ENCODE measurements at regions not wholly inside any gene's neighbourhood (a gene's known extent, or its start where the extent isn't known, plus 50 kb on each side); places are given as distances from the start of the nearest gene placed in this dataset.

DNA sequence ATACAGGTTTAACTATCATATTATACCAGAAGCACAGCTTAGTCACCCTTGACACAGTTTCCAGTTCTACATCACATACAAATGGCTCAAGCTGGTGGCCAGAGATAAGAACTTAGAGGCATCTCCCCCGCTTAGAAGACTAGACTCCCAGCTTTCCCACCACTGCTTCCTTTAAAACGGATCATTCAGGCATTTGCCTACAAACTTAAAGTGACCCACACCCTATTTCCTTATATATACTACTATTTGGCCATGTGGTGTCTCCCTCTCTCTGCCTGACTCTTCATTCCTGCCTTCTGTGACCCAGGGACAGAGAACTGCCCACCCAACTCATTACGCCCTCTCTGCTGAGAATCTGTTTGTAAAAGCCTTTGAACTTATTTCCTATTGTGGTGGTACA, 781.2 kb upstream of the DIAPH2 start:
- H3K4me3 ChIP-seq (ENCODE audit: insufficient read length, low read depth) = no peak overlapping the region
- H3K36me3 ChIP-seq (ENCODE audit: insufficient read depth, insufficient read length, low read length) = no peaks in the 10 kb centered on the region
- no peaks in the 10 kb centered on the region for H3K27me3 ChIP-seq (ENCODE audit: insufficient read depth, insufficient read length)
- no peaks in the 10 kb centered on the region for H3K4me1 ChIP-seq (ENCODE audit: insufficient read depth, insufficient read length)
- TF ChIP-seq YY1 (IDR thresholded peaks at IDR 0.05; ENCODE audit: insufficient read depth, insufficient read length) (no peak), ZNF274 (IDR thresholded peaks at IDR 0.05; ENCODE audit: low read depth, low read length) (no peak), SUZ12 (IDR thresholded peaks at IDR 0.05; ENCODE audit: extremely low read depth, insufficient read depth, insufficient read length) (no peak)
- H3K9ac ChIP-seq (ENCODE audit: insufficient read length, low read depth) = no peak overlapping the region
- peak; percentile 9 for DNase-seq (ENCODE audit: low read depth, low spot score)
- H3K9me3 ChIP-seq (ENCODE audit: insufficient read depth, low read length) = no peaks in the 10 kb centered on the region

DNA sequence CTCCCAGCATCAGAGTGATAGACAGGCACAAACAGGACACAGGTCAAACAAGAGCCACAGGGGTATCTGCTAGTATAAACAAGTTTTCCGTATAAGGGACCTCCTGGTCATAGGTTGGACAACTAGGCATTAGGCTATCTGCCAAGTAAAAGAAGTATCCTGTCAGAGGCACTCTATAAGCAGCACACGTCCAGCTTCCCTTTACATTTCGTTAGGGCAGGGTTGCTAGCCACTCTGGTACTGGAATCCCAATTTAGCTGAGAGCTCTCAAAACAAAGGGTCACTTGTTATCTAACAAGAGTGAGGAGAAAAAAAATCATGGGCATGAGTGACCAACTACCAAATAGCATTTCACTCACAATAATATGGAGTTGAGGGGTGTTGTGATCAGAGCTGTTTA, 780.7 kb upstream of the DIAPH2 start:
- H3K4me3 ChIP-seq (ENCODE audit: insufficient read length, low read depth) = no peak overlapping the region
- no peaks in the 10 kb centered on the region for H3K36me3 ChIP-seq (ENCODE audit: insufficient read depth, insufficient read length, low read length)
- TF ChIP-seq SUZ12 (IDR thresholded peaks at IDR 0.05; ENCODE audit: extremely low read depth, insufficient read depth, insufficient read length) (no peak), ZNF274 (IDR thresholded peaks at IDR 0.05; ENCODE audit: low read depth, low read length) (no peak), YY1 (IDR thresholded peaks at IDR 0.05; ENCODE audit: insufficient read depth, insufficient read length) (no peak)
- H3K27me3 ChIP-seq (ENCODE audit: insufficient read depth, insufficient read length) = no peaks in the 10 kb centered on the region
- no peaks in the 10 kb centered on the region for H3K4me1 ChIP-seq (ENCODE audit: insufficient read depth, insufficient read length)
- H3K9me3 ChIP-seq (ENCODE audit: insufficient read depth, low read length) = no peaks in the 10 kb centered on the region
- no peak for DNase-seq (ENCODE audit: low read depth, low spot score)
- H3K9ac ChIP-seq (ENCODE audit: insufficient read length, low read depth) = no peak overlapping the region

DNA sequence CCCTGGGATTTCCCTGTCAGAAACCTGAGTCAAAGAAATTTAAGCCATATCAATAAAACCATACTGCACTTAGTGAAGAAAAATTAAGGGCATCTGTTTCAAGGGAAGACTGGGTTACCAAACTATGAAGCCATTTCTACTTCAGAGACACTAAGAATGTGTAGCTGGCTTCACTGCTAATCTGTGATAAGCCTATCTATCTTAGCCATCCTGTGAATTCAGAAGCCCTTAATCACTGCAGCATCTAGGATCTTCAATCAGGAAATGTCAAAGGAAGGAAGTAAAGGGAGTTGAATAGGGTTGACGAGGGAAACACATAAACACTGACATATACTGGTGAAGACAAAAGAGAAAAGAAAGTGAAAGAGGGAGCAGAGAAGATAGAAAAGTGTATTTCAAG, 777.6 kb upstream of the DIAPH2 start:
- no peak for DNase-seq (ENCODE audit: low read depth, low spot score)
- Histone ChIP-seq H3K27me3 (ENCODE audit: insufficient read depth, insufficient read length) (no peaks in the 10 kb centered on the region), H3K4me3 (ENCODE audit: insufficient read length, low read depth) (no peak overlapping the region), H3K9ac (ENCODE audit: insufficient read length, low read depth) (no peak overlapping the region), H3K4me1 (ENCODE audit: insufficient read depth, insufficient read length) (no peaks in the 10 kb centered on the region), H3K9me3 (ENCODE audit: insufficient read depth, low read length) (no peaks in the 10 kb centered on the region), H3K36me3 (ENCODE audit: insufficient read depth, insufficient read length, low read length) (no peaks in the 10 kb centered on the region)
- no peak for TF ChIP-seq SUZ12 (IDR thresholded peaks at IDR 0.05; ENCODE audit: extremely low read depth, insufficient read depth, insufficient read length)

DNA sequence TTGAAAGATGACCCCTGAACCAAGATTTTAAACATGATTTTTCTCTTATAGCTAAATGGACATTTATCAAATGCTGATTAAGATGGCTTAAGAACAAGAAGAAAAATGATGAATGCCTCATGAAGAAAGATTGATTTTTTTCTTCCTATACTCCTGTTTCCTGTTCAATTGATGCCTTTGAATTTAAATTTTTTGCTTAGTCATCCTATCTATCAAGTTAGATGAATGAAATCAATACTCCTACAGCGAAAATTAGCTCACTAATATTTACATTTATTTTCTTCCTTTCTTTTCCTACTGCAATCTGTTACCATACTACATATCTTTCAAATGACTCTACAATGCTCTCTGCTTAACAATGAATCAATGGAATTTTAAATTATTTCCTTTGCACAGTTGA, 773.6 kb upstream of the DIAPH2 start:
- Histone ChIP-seq H3K9me3 (ENCODE audit: insufficient read depth, low read length) (no peaks in the 10 kb centered on the region), H3K4me3 (ENCODE audit: insufficient read length, low read depth) (no peak overlapping the region), H3K4me1 (ENCODE audit: insufficient read depth, insufficient read length) (no peaks in the 10 kb centered on the region), H3K9ac (ENCODE audit: insufficient read length, low read depth) (no peak overlapping the region), H3K27me3 (ENCODE audit: insufficient read depth, insufficient read length) (no peaks in the 10 kb centered on the region), H3K36me3 (ENCODE audit: insufficient read depth, insufficient read length, low read length) (no peaks in the 10 kb centered on the region)
- DNase-seq (ENCODE audit: low read depth, low spot score) = no peak
- TF ChIP-seq ZNF274 (IDR thresholded peaks at IDR 0.05; ENCODE audit: low read depth, low read length) (no peak), SUZ12 (IDR thresholded peaks at IDR 0.05; ENCODE audit: extremely low read depth, insufficient read depth, insufficient read length) (no peak), YY1 (IDR thresholded peaks at IDR 0.05; ENCODE audit: insufficient read depth, insufficient read length) (no peak)

DNA sequence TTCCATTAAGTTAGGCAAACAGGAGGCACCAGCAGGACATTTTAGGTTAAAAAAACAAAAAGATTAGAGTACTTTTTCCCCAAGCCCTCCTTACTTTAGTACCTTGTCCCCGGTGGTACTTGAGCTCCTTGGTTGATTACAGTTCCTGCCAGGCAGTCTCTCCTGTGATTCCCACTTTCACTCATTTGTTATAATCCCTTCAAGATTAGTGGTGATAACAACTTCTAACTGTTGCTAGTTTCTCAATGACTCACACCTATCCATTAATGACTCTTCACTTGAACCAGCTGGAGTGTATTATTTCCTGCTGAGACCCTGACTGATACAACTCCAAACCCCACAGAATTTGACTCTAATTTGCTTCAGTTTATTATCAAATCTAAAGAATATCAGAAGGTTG, 765.0 kb upstream of the DIAPH2 start:
- Histone ChIP-seq H3K9me3 (ENCODE audit: insufficient read depth, low read length) (no peaks in the 10 kb centered on the region), H3K36me3 (ENCODE audit: insufficient read depth, insufficient read length, low read length) (no peaks in the 10 kb centered on the region), H3K4me1 (ENCODE audit: insufficient read depth, insufficient read length) (no peaks in the 10 kb centered on the region), H3K27me3 (ENCODE audit: insufficient read depth, insufficient read length) (no peaks in the 10 kb centered on the region), H3K4me3 (ENCODE audit: insufficient read length, low read depth) (no peak overlapping the region), H3K9ac (ENCODE audit: insufficient read length, low read depth) (no peak overlapping the region)
- no peak for DNase-seq (ENCODE audit: low read depth, low spot score)
- TF ChIP-seq YY1 (IDR thresholded peaks at IDR 0.05; ENCODE audit: insufficient read depth, insufficient read length) (no peak), ZNF274 (IDR thresholded peaks at IDR 0.05; ENCODE audit: low read depth, low read length) (no peak), SUZ12 (IDR thresholded peaks at IDR 0.05; ENCODE audit: extremely low read depth, insufficient read depth, insufficient read length) (no peak)

DNA sequence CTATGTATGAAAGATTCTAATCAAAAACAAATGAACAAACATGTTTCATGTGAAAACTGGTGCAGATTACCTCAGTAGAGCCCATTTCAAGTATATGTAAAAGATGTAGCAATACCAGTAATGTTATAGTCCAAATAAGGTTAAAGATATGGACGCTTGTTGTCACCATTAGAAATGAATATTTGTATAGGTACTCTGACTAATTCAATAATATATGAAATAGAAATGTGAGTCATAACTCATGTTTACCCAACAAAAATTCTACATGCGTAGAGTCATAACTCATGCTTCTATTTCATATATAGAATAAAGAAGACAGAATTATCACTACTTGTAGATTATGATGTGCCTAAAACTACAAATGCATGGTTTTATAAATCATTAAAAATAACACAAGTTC, 739.1 kb upstream of the DIAPH2 start:
- DNase-seq (ENCODE audit: low read depth, low spot score) = no peak
- Histone ChIP-seq H3K4me3 (ENCODE audit: insufficient read length, low read depth) (no peak overlapping the region), H3K36me3 (ENCODE audit: insufficient read depth, insufficient read length, low read length) (no peaks in the 10 kb centered on the region), H3K4me1 (ENCODE audit: insufficient read depth, insufficient read length) (no peaks in the 10 kb centered on the region), H3K9ac (ENCODE audit: insufficient read length, low read depth) (no peak overlapping the region), H3K27me3 (ENCODE audit: insufficient read depth, insufficient read length) (no peaks in the 10 kb centered on the region), H3K9me3 (ENCODE audit: insufficient read depth, low read length) (no peaks in the 10 kb centered on the region)
- TF ChIP-seq ZNF274 (IDR thresholded peaks at IDR 0.05; ENCODE audit: low read depth, low read length) (no peak), SUZ12 (IDR thresholded peaks at IDR 0.05; ENCODE audit: extremely low read depth, insufficient read depth, insufficient read length) (no peak), YY1 (IDR thresholded peaks at IDR 0.05; ENCODE audit: insufficient read depth, insufficient read length) (no peak)

DNA sequence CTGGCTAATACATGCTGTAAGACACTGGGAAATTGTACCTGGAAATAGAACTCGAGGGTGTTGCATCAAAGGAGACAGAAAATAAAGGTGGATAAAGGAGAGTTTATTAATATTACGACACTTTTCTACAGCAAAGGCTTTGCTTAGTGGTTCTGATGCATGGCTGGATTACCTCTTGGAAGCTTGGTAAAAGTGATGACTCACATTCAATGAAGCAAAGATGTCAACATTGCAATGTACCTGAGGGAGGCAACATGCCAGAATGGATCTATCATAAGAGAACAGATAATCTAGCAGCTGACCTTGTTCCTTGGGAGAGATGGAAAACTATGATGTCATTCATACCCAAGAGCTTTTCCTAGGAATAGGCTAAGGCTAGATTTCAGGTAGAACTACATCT, 735.1 kb upstream of the DIAPH2 start:
- H3K9ac ChIP-seq (ENCODE audit: insufficient read length, low read depth) = no peak overlapping the region
- no peak for DNase-seq (ENCODE audit: low read depth, low spot score)
- H3K4me3 ChIP-seq (ENCODE audit: insufficient read length, low read depth) = no peak overlapping the region
- H3K27me3 ChIP-seq (ENCODE audit: insufficient read depth, insufficient read length) = no peaks in the 10 kb centered on the region
- H3K9me3 ChIP-seq (ENCODE audit: insufficient read depth, low read length) = no peaks in the 10 kb centered on the region
- no peaks in the 10 kb centered on the region for H3K36me3 ChIP-seq (ENCODE audit: insufficient read depth, insufficient read length, low read length)
- TF ChIP-seq ZNF274 (IDR thresholded peaks at IDR 0.05; ENCODE audit: low read depth, low read length) = no peak
- no peak for TF ChIP-seq YY1 (IDR thresholded peaks at IDR 0.05; ENCODE audit: insufficient read depth, insufficient read length)
- TF ChIP-seq SUZ12 (IDR thresholded peaks at IDR 0.05; ENCODE audit: extremely low read depth, insufficient read depth, insufficient read length) = no peak
- H3K4me1 ChIP-seq (ENCODE audit: insufficient read depth, insufficient read length) = no peaks in the 10 kb centered on the region

DNA sequence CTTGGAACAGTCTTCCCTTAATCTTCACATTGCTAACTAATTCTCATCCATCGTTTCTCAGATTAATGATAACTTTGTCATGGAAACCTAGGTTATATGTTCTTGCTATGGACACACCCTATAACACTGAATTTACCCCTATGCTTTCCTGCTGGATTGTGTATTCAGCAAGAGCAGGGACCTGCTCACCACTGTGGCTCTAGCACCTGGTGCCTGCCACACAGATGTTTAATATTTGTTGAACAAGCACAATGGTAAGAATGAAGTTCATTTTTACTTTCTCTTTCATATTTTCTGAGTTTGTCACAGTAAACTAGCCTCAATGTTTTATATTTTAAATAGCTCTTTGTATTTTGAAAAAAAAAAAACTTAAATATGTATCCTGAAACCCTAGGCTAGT, 734.0 kb upstream of the DIAPH2 start:
- Histone ChIP-seq H3K9me3 (ENCODE audit: insufficient read depth, low read length) (no peaks in the 10 kb centered on the region), H3K4me3 (ENCODE audit: insufficient read length, low read depth) (no peak overlapping the region), H3K27me3 (ENCODE audit: insufficient read depth, insufficient read length) (no peaks in the 10 kb centered on the region), H3K4me1 (ENCODE audit: insufficient read depth, insufficient read length) (no peaks in the 10 kb centered on the region), H3K9ac (ENCODE audit: insufficient read length, low read depth) (no peak overlapping the region), H3K36me3 (ENCODE audit: insufficient read depth, insufficient read length, low read length) (no peaks in the 10 kb centered on the region)
- TF ChIP-seq SUZ12 (IDR thresholded peaks at IDR 0.05; ENCODE audit: extremely low read depth, insufficient read depth, insufficient read length) (no peak), YY1 (IDR thresholded peaks at IDR 0.05; ENCODE audit: insufficient read depth, insufficient read length) (no peak), ZNF274 (IDR thresholded peaks at IDR 0.05; ENCODE audit: low read depth, low read length) (no peak)
- DNase-seq (ENCODE audit: low read depth, low spot score) = no peak

All from NT2/D1 (cell line).